DND-41 (cell line): ENCODE measurements at regions not wholly inside any gene's neighbourhood (a gene's known extent, or its start where the extent isn't known, plus 50 kb on each side); places are given as distances from the start of the nearest gene placed in this dataset.
A peak's percentile ranks its signal among the peaks of the same experiment; 100 is the strongest.

Experiments used
- ATAC-seq: fragments of 200-7000 bp; cut with Tn5 transposase; 3 replicates; pipeline ENCODE4 v1.9.1; 2021; ENCODE audit warnings: low read depth; ENCODE audit not compliant: insufficient read depth
- DNase-seq: peaks from one replicate; pipeline ENCODE4 v3.0.0-alpha.2; 2020
- H2AFZ ChIP-seq: 2 replicates; pipeline ENCODE4 v1.6.0; 2012; ENCODE audit warnings: low read depth, low read length
- H3K27ac ChIP-seq: 2 replicates; pipeline ENCODE4 v1.5.1; 2012; ENCODE audit warnings: low read length, inconsistent platforms
- H3K27me3 ChIP-seq: fragments of 200-600 bp; sonication (generic); 2 replicates; pipeline ENCODE4 v1.6.0; 2012; ENCODE audit warnings: low read length, mild to moderate bottlenecking, inconsistent platforms; ENCODE audit not compliant: insufficient read depth, poor library complexity
- H3K36me3 ChIP-seq: 2 replicates; pipeline ENCODE4 v1.5.1; 2012; ENCODE audit warnings: low read length, inconsistent platforms; ENCODE audit not compliant: insufficient read depth
- H3K4me1 ChIP-seq: 2 replicates; pipeline ENCODE4 v1.5.1; 2012; ENCODE audit warnings: mild to moderate bottlenecking, low read length; ENCODE audit not compliant: insufficient read depth
- H3K4me2 ChIP-seq: 2 replicates; pipeline ENCODE4 v1.6.0; 2012; ENCODE audit warnings: mild to moderate bottlenecking, moderate library complexity, low read length, inconsistent platforms; ENCODE audit not compliant: insufficient read depth
- H3K4me3 ChIP-seq, 2 experiments: fragments of 200-600 bp in 1 of 2; shearing (Covaris generic) in 1 of 2; 2 replicates each; pipeline ENCODE4 v1.5.1; 2012 to 2016; ENCODE audit warnings: inconsistent platforms in 2 of 2, low read length in 2 of 2, mild to moderate bottlenecking in 2 of 2, low read depth in 1 of 2, moderate library complexity in 1 of 2
- H3K79me2 ChIP-seq: 2 replicates; pipeline ENCODE4 v1.6.0; 2012; ENCODE audit warnings: low read length, inconsistent platforms; ENCODE audit not compliant: insufficient read depth
- H3K9ac ChIP-seq: 2 replicates; pipeline ENCODE4 v1.6.0; 2012; ENCODE audit warnings: low read depth, mild to moderate bottlenecking, inconsistent platforms, low read length, moderate library complexity
- H3K9me3 ChIP-seq: 2 replicates; pipeline ENCODE4 v1.5.1; 2012; ENCODE audit warnings: low read length, moderate library complexity, mild to moderate bottlenecking, inconsistent platforms; ENCODE audit not compliant: insufficient read depth, severe bottlenecking
- H4K20me1 ChIP-seq: 2 replicates; pipeline ENCODE4 v1.6.0; 2012; ENCODE audit warnings: low read length; ENCODE audit not compliant: insufficient read depth
- CTCF ChIP-seq: IDR thresholded peaks from 2 replicates; pipeline ENCODE4 v1.5.1; 2012; ENCODE audit warnings: borderline replicate concordance, low read length, moderate library complexity, mild to moderate bottlenecking; ENCODE audit not compliant: poor library complexity, severe bottlenecking; ENCODE audit errors: extremely low read depth
- EZH2 ChIP-seq: IDR thresholded peaks from 3 replicates; pipeline ENCODE4 v1.6.1; 2012; ENCODE audit warnings: borderline replicate concordance, low read depth, mild to moderate bottlenecking, moderate library complexity, low read length, inconsistent platforms; ENCODE audit not compliant: severe bottlenecking

GRCh38 chr2:150750720-150751119 lies 263.3 kb upstream of the RND3 start:
- H3K9ac ChIP-seq: no peak overlapping the region
- no peak for DNase-seq
- ATAC-seq: no peak
- no peaks in the 10 kb centered on the region for H3K36me3 ChIP-seq
- no peak overlapping the region for H2AFZ ChIP-seq
- no peaks in the 10 kb centered on the region for H4K20me1 ChIP-seq
- no peak for TF ChIP-seq EZH2
- no peak for TF ChIP-seq CTCF
- no peaks in the 10 kb centered on the region for H3K79me2 ChIP-seq
- no peaks in the 10 kb centered on the region for H3K4me1 ChIP-seq
- no peak overlapping the region for H3K4me3 ChIP-seq
- H3K27ac ChIP-seq: no peak overlapping the region
- H3K4me2 ChIP-seq: no peak overlapping the region
- no peaks in the 10 kb centered on the region for H3K27me3 ChIP-seq
- H3K9me3 ChIP-seq: no peaks in the 10 kb centered on the region

GRCh38 chr2:150742094-150742493 lies 254.6 kb upstream of the RND3 start:
- Histone ChIP-seq H3K27me3 (no peaks in the 10 kb centered on the region), H4K20me1 (no peaks in the 10 kb centered on the region), H3K36me3 (no peaks in the 10 kb centered on the region), H2AFZ (peak overlapping the region; percentile 46; the same call in 1 of the 2 replicates), H3K4me1 (no peaks in the 10 kb centered on the region), H3K9ac (no peak overlapping the region), H3K9me3 (no peaks in the 10 kb centered on the region), H3K4me3 (no peak overlapping the region), H3K27ac (no peak overlapping the region), H3K79me2 (no peaks in the 10 kb centered on the region), H3K4me2 (0 out of 2 replicates have a peak overlapping the region, but pooled peaks have one; percentile 16)
- DNase-seq: no peak
- TF ChIP-seq CTCF: no peak
- TF ChIP-seq EZH2: no peak
- ATAC-seq: no peak

GRCh38 chr2:150735894-150736498 lies 248.5 kb upstream of the RND3 start:
- Histone ChIP-seq H3K27ac (no peak overlapping the region), H3K79me2 (no peaks in the 10 kb centered on the region), H3K4me3 (no peak overlapping the region), H3K9me3 (no peaks in the 10 kb centered on the region), H3K9ac (no peak overlapping the region), H3K27me3 (no peaks in the 10 kb centered on the region), H4K20me1 (no peaks in the 10 kb centered on the region), H3K4me2 (no peak overlapping the region), H3K36me3 (no peaks in the 10 kb centered on the region), H3K4me1 (no peaks in the 10 kb centered on the region), H2AFZ (no peak overlapping the region)
- TF ChIP-seq CTCF (no peak), EZH2 (no peak)
- DNase-seq: no peak
- no peak for ATAC-seq
